Caco-2 (cell line): ENCODE measurements at regions not wholly inside any gene's neighbourhood (a gene's known extent, or its start where the extent isn't known, plus 50 kb on each side); places are given as distances from the start of the nearest gene placed in this dataset.
"Not testable (repeated sequence)": the region's sequence is repeated elsewhere in the genome, so short reads cannot be mapped to it uniquely, and the experiment has no call there.

Source experiments
- BruUV-seq: library from RNA; stranded (reverse); fragments of 400-500 nt; replicated peaks from 2 replicates; lab custom pipeline; 2021; lab: Mats Ljungman, UMichigan
- CTCF ChIA-PET: fragments of 300-600 bp; sonication (Branson Sonifier 250); formaldehyde crosslinking; loops from one replicate; lab custom pipeline; 2022; ENCODE audit warnings: antibody characterized with exemption; lab: Charles Lee
- POLR2A ChIA-PET: fragments of 300-600 bp; sonication (Branson Sonifier 250); formaldehyde crosslinking; loops from one replicate; lab custom pipeline; 2022; ENCODE audit warnings: antibody characterized with exemption; lab: Charles Lee
- DNase-seq, 2 experiments: peaks; one replicate each; pipeline versions ENCODE4 v3.0.0 to v3.0.0-alpha.2; 2020 to 2022
- H3K27me3 ChIP-seq: replicated peaks from 2 replicates; pipeline ENCODE4 v1.6.0; 2011; ENCODE audit warnings: low read length; ENCODE audit not compliant: control insufficient read depth, insufficient read depth
- H3K36me3 ChIP-seq: 2 replicates; pipeline ENCODE4 v1.5.1; 2011; ENCODE audit warnings: low read length; ENCODE audit not compliant: control insufficient read depth, insufficient read depth
- H3K4me1 ChIP-seq: fragments of 250-450 bp; sonication (Bioruptor Pico); 2 replicates; pipeline ENCODE4 v1.5.1; 2020; ENCODE audit warnings: mild to moderate bottlenecking
- H3K4me3 ChIP-seq: 2 replicates; pipeline ENCODE4 v1.5.1; 2011; ENCODE audit warnings: low read depth, mild to moderate bottlenecking, control low read depth, low read length
- H3K9me3 ChIP-seq: fragments of 250-450 bp; sonication (Bioruptor Pico); 2 replicates; pipeline ENCODE4 v1.5.1; 2020; ENCODE audit warnings: mild to moderate bottlenecking, moderate library complexity
- H3K27ac Mint-ChIP-seq: one replicate; pipeline ENCODE4 v1.8.0; 2022; ENCODE audit warnings: mixed read lengths; ENCODE audit not compliant: unreplicated experiment
- H3K27me3 Mint-ChIP-seq: one replicate; pipeline ENCODE4 v1.8.0; 2022; ENCODE audit warnings: mixed read lengths; ENCODE audit not compliant: insufficient read depth, unreplicated experiment
- H3K36me3 Mint-ChIP-seq: one replicate; pipeline ENCODE4 v1.8.0; 2022; ENCODE audit warnings: mild to moderate bottlenecking, mixed read lengths; ENCODE audit not compliant: insufficient read depth, unreplicated experiment
- H3K4me1 Mint-ChIP-seq: one replicate; pipeline ENCODE4 v1.8.0; 2022; ENCODE audit warnings: low read depth, mixed read lengths; ENCODE audit not compliant: unreplicated experiment
- H3K4me3 Mint-ChIP-seq: one replicate; pipeline ENCODE4 v1.8.0; 2022; ENCODE audit warnings: mild to moderate bottlenecking, moderate library complexity, mixed read lengths; ENCODE audit not compliant: unreplicated experiment
- H3K9me3 Mint-ChIP-seq: one replicate; pipeline ENCODE4 v1.8.0; 2022; ENCODE audit warnings: mixed read lengths; ENCODE audit not compliant: unreplicated experiment
- intact Hi-C: fragments of 100-400 bp; cut with micrococcal nuclease; formaldehyde crosslinking; loops from one replicate; pipeline ENCODE4 v1.10.0; 2022; ENCODE audit not compliant: unreplicated experiment
- TF ChIP-seq, protein P1 (sequence below), 2 experiments: fragments of 200-600 bp in 1 of 2; IDR thresholded peaks; 1 replicate in 1 of 2; 2 replicates in 1 of 2; pipeline versions ENCODE4 v1.5.1 to v1.8.0; 2011 to 2022; ENCODE audit warnings: antibody characterized with exemption in 1 of 2, control low read depth in 1 of 2, inconsistent platforms in 1 of 2, low read depth in 1 of 2, low read length in 1 of 2, mild to moderate bottlenecking in 1 of 2, moderate library complexity in 1 of 2; ENCODE audit not compliant: insufficient read depth in 1 of 2, severe bottlenecking in 1 of 2, unreplicated experiment in 1 of 2

DNA sequence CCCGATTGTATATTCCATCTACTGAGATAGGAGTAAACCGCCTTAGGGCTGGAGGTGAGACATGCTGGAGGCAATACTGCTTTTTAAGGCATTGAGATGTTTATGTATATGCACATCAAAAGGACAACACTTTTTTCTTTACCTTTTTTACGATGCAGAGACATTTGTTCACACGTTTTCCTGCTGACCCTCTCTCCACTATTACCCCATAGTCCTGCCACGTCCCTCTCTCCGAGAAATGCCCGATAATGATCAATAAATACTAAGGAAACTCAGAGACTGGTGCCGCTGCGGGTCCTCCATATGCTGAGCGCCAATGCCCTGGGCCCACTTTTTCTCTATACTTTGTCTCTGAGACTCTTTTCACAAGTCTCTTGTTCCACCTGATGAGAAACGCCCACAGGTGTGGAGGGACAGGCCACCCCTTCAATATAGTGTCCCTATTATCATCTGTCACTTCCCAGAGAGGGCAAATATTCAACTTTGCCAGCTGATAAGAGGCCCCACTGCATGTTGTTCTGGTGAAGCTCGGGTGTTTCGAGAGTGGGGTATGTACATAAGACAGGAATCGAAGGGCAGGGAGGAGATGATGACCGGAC lies 4203.5 kb upstream of the OR11H1 start:
- H3K4me3 ChIP-seq, intact Hi-C loops, POLR2A ChIA-PET, H3K9me3 ChIP-seq, H3K36me3 Mint-ChIP-seq, H3K4me1 Mint-ChIP-seq, H3K27ac Mint-ChIP-seq, H3K4me1 ChIP-seq, H3K27me3 Mint-ChIP-seq, DNase-seq, H3K27me3 ChIP-seq, H3K36me3 ChIP-seq, BruUV-seq, H3K4me3 Mint-ChIP-seq, H3K9me3 Mint-ChIP-seq, CTCF ChIA-PET: not testable (repeated sequence)

DNA sequence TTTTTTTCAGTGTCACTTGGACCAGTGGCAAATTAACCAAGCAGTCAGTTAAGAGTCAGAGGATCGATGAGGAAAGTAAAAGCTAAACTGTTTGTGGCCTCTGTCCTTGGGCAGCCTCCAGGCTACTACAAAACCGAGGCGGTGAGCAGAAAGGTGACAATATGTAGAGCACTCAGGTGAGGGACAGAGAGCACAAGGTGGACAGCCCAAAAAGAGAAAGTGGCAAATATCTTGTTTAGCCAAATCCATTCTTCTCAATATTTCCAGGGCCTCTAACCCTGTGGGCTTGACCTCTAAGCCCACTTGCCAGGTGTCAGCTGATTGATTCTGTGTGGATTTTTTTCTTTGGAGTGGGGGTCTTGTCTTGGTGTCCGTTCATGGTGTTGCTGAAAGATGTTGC lies 4202.2 kb upstream of the OR11H1 start:
- intact Hi-C loops: no loop called here
- ChIA-PET CTCF (no interaction called here), POLR2A (no interaction called here)
- DNase-seq: no peak
- no peak overlapping the region for H3K4me3 ChIP-seq
- Mint-ChIP-seq H3K4me3 (no peak overlapping the region), H3K4me1 (no peaks in the 10 kb centered on the region), H3K27ac (no peak overlapping the region), H3K27me3 (no peaks in the 10 kb centered on the region), H3K9me3 (peaks cover 9% of the 10 kb centered on the region), H3K36me3 (no peaks in the 10 kb centered on the region)
- no peaks in the 10 kb centered on the region for H3K9me3 ChIP-seq
- H3K36me3 ChIP-seq: no peaks in the 10 kb centered on the region
- no peaks in the 10 kb centered on the region for H3K4me1 ChIP-seq
- TF ChIP-seq, protein P1, sequence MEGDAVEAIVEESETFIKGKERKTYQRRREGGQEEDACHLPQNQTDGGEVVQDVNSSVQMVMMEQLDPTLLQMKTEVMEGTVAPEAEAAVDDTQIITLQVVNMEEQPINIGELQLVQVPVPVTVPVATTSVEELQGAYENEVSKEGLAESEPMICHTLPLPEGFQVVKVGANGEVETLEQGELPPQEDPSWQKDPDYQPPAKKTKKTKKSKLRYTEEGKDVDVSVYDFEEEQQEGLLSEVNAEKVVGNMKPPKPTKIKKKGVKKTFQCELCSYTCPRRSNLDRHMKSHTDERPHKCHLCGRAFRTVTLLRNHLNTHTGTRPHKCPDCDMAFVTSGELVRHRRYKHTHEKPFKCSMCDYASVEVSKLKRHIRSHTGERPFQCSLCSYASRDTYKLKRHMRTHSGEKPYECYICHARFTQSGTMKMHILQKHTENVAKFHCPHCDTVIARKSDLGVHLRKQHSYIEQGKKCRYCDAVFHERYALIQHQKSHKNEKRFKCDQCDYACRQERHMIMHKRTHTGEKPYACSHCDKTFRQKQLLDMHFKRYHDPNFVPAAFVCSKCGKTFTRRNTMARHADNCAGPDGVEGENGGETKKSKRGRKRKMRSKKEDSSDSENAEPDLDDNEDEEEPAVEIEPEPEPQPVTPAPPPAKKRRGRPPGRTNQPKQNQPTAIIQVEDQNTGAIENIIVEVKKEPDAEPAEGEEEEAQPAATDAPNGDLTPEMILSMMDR (IDR thresholded peaks at IDR 0.05; ENCODE audit: insufficient read depth in 1 of 2, low read depth in 1 of 2, low read length in 1 of 2, severe bottlenecking in 1 of 2, unreplicated experiment in 1 of 2): no peak
- H3K27me3 ChIP-seq: no peaks in the 10 kb centered on the region
- no TSS peak for BruUV-seq

DNA sequence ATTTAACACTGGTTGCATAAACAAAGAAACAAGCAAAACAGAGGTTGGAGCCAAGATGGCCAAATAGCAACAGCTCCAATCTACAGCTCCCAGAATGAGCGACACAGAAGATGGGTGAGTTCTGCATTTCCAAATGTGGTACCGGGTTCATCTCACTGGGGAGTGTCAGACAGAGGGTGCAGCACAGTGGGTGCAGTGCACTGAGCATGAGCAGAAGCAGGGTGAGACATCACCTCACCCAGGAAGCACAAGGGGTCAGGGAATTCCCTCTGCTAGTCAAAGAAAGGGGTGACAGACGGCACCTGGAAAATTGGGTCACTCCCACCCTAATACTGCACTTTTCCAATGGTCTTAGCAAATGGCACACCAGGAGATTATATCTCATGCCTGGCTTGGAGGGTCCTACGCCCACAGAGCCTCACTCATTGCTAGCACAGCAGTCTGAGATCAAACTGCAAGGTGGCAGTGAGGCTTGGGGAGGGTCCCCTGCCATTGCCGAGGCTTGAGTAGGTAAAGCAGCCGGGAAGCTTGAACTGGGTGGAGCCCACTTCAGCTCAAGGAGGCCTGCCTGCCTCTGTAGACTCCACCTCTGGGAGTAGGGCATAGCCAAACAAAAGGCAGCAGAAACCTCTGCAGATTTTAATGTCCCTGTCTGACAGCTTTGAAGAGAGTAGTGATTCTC lies 4186.5 kb upstream of the OR11H1 start:
- DNase-seq, H3K9me3 ChIP-seq, POLR2A ChIA-PET, H3K4me1 Mint-ChIP-seq, H3K36me3 Mint-ChIP-seq, H3K4me3 Mint-ChIP-seq, H3K4me3 ChIP-seq, BruUV-seq, H3K36me3 ChIP-seq, H3K4me1 ChIP-seq, CTCF ChIA-PET, intact Hi-C loops, H3K27me3 ChIP-seq, H3K27me3 Mint-ChIP-seq, H3K27ac Mint-ChIP-seq: not testable (repeated sequence)
- H3K9me3 Mint-ChIP-seq: peaks cover 66% of the 10 kb centered on the region

DNA sequence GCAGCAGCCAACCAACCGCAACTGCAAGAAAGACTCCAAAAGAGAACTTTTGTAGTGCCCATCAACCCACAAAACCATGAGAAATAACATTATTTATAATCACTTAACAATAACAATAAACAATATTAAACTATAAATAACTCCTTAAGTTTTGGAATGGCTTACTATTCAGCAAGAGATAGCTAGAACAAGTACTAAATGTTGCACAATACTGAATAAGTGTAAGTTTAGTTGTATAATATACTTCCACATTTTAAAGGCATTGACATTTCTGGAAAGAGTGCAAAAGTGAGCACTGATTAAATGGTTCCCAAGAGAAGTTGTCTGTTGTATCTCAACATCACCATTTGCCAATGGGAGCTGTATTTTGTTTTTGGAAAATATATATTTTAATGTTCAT lies 4176.8 kb upstream of the OR11H1 start:
- intact Hi-C loops, H3K36me3 ChIP-seq, H3K36me3 Mint-ChIP-seq, CTCF ChIA-PET, H3K4me3 Mint-ChIP-seq, H3K27me3 ChIP-seq, H3K9me3 ChIP-seq, H3K4me1 ChIP-seq, DNase-seq, H3K4me3 ChIP-seq, POLR2A ChIA-PET, BruUV-seq, H3K27me3 Mint-ChIP-seq, H3K27ac Mint-ChIP-seq, H3K4me1 Mint-ChIP-seq, H3K9me3 Mint-ChIP-seq: not testable (repeated sequence)

DNA sequence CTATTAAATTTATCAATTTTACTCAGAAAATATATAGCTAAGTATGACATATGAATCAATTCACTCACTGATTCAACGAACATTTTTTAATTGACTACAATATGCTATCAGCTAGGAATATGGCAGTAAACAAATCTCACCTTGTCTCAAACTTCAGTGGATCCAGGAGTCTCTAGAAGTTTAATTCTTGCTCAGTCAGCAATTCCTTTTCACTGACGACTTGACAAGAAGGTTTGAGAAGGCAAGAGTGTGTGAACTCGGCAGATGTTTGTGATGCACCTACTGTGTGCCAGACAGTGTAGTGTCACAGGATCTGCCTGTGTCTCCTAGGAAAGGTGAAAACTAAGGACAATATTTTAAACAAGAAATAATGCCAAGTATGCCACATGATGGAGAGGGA lies 4175.7 kb upstream of the OR11H1 start:
- DNase-seq, H3K9me3 Mint-ChIP-seq, H3K9me3 ChIP-seq, H3K27me3 Mint-ChIP-seq, intact Hi-C loops, H3K36me3 Mint-ChIP-seq, H3K4me1 ChIP-seq, H3K4me3 ChIP-seq, POLR2A ChIA-PET, H3K4me3 Mint-ChIP-seq, H3K4me1 Mint-ChIP-seq, H3K27me3 ChIP-seq, BruUV-seq, H3K27ac Mint-ChIP-seq, H3K36me3 ChIP-seq, CTCF ChIA-PET: not testable (repeated sequence)
